HG02623 (cell line): ENCODE measurements at regions not wholly inside any gene's neighbourhood (a gene's known extent, or its start where the extent isn't known, plus 50 kb on each side); places are given as distances from the start of the nearest gene placed in this dataset.

Experiments used
- ATAC-seq: cut with Tn5 transposase; IDR thresholded peaks from one replicate; pipeline ENCODE4 v1.9.1; 2021; ENCODE audit warnings: moderate library complexity; ENCODE audit not compliant: unreplicated experiment

- no peak for ATAC-seq
Observed at GRCh38 chr1:117798550-117798949, 130.9 kb downstream of the GDAP2 start.

- ATAC-seq = no peak
Observed at GRCh38 chr1:117802531-117803257, 126.7 kb downstream of the GDAP2 start.

- ATAC-seq = no peak
Observed at GRCh38 chr1:117803318-117803717, 126.1 kb downstream of the GDAP2 start.

- ATAC-seq = no peak
Observed at GRCh38 chr1:117809764-117810163, 119.7 kb downstream of the GDAP2 start.

- ATAC-seq = no peak
Observed at GRCh38 chr1:117810553-117810952, 118.9 kb downstream of the GDAP2 start.

- no peak for ATAC-seq
Observed at GRCh38 chr1:117812869-117813511, 116.4 kb downstream of the GDAP2 start.
